HFF-Myc (cell line): ENCODE measurements at regions not wholly inside any gene's neighbourhood (a gene's known extent, or its start where the extent isn't known, plus 50 kb on each side); places are given as distances from the start of the nearest gene placed in this dataset.

Experiments
- DNase-seq: peaks from one replicate; pipeline ENCODE4 v3.0.0-alpha.2; 2011; ENCODE audit warnings: low read depth; ENCODE audit errors: extremely low read depth
- H3K4me3 ChIP-seq: replicated peaks from 2 replicates; pipeline ENCODE4 v1.5.1; 2011; ENCODE audit warnings: low read depth, mild to moderate bottlenecking, control low read depth, low read length
- CTCF ChIP-seq: IDR thresholded peaks from 2 replicates; pipeline ENCODE4 v1.5.1; 2012; ENCODE audit warnings: mild to moderate bottlenecking, low read depth, low read length, control low read depth; ENCODE audit errors: missing control alignments

DNA sequence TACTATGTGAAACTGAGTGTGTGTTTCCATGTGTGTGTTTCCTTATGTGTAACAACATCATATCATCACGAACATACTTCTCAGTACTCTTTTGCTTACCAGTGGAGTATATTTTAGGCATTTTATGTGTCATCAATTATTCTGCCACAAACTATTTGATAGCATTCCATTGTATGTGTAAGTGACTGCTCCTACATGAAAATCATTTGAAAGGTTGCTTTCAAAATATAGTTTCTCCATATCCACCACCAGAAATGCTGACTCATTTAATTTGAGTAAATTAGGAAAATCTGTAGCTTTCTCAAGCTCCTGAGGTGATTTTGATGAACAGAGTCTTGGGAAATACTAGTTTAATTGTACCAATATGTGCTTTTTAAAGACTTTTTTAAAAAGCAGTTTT, 376.2 kb downstream of the PCDH18 start:
- DNase-seq: peak; percentile 50
- no peak for TF ChIP-seq CTCF
- H3K4me3 ChIP-seq: no peak overlapping the region

GRCh38 chr4:137131201-137131600, 401.1 kb downstream of the PCDH18 start:
- TF ChIP-seq CTCF: no peak
- H3K4me3 ChIP-seq: no peak overlapping the region
- DNase-seq: no peak

- no peak overlapping the region for H3K4me3 ChIP-seq
- no peak for TF ChIP-seq CTCF
- DNase-seq: no peak
These were observed 402.4 kb downstream of the PCDH18 start for GRCh38 chr4:137129845-137130244.

GRCh38 chr4:137129441-137129840, 402.9 kb downstream of the PCDH18 start:
- H3K4me3 ChIP-seq: no peak overlapping the region
- no peak for TF ChIP-seq CTCF
- peak; percentile 49 for DNase-seq

GRCh38 chr4:137125011-137125410, 407.3 kb downstream of the PCDH18 start:
- H3K4me3 ChIP-seq: peak overlapping the region; percentile 19; the same call in 1 of the 2 replicates
- peak; percentile 38 for DNase-seq

GRCh38 chr4:137124278-137124932, 407.9 kb downstream of the PCDH18 start:
- peak; percentile 63 for TF ChIP-seq CTCF
- peak overlapping the region; percentile 19; the same call in 1 of the 2 replicates for H3K4me3 ChIP-seq

More at GRCh38 chr4:137125011-137125410, 407.3 kb downstream of the PCDH18 start:
- no peak for TF ChIP-seq CTCF

DNA sequence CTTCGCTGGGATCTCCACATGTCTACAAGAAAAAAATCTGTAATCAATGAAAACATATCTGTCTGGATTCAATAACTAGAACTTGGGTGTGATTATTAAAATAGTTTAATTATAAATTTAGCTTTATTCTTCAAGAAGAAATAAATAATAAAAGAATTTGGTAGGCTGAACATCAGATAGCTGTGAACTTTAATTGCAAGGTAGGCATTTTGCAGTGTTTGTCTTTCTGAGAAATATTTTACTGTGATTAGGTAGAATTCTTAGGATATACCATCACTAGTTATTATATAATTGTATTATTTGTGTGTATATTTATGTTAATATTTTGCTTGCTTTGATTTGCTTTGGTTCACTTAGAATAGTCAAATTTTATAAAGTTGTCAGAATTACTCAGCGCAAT, 409.4 kb downstream of the PCDH18 start:
- no peak overlapping the region for H3K4me3 ChIP-seq

More at GRCh38 chr4:137124278-137124932, 407.9 kb downstream of the PCDH18 start:
- DNase-seq: peak; percentile 74

More for the DNA sequence above, 409.4 kb downstream of the PCDH18 start:
- no peak for TF ChIP-seq CTCF
- DNase-seq: no peak
